Mesothelial cell of epicardium (in vitro differentiated cells): ENCODE measurements at regions not wholly inside any gene's neighbourhood (a gene's known extent, or its start where the extent isn't known, plus 50 kb on each side); places are given as distances from the start of the nearest gene placed in this dataset.
"Not testable (repeated sequence)": the region's sequence is repeated elsewhere in the genome, so short reads cannot be mapped to it uniquely, and the experiment has no call there.

ENCODE experiments used
- DNase-seq, 2 experiments: peaks; one replicate each; pipeline ENCODE4 v3.0.0; 2021; ENCODE audit warnings: low spot score in 2 of 2; ENCODE audit not compliant: unreplicated experiment in 2 of 2
- H3K27ac Mint-ChIP-seq: 2 replicates; pipeline ENCODE4 v1.8.0; 2021; ENCODE audit warnings: mixed read lengths
- H3K27me3 Mint-ChIP-seq: 2 replicates; pipeline ENCODE4 v1.8.0; 2021; ENCODE audit warnings: low read depth, mixed read lengths
- H3K36me3 Mint-ChIP-seq: 2 replicates; pipeline ENCODE4 v1.8.0; 2021; ENCODE audit warnings: mixed read lengths
- H3K4me1 Mint-ChIP-seq: 2 replicates; pipeline ENCODE4 v1.8.0; 2021; ENCODE audit warnings: mixed read lengths
- H3K4me3 Mint-ChIP-seq: 2 replicates; pipeline ENCODE4 v1.8.0; 2021; ENCODE audit warnings: mild to moderate bottlenecking, moderate library complexity, mixed read lengths
- H3K9me3 Mint-ChIP-seq: 2 replicates; pipeline ENCODE4 v1.8.0; 2021; ENCODE audit warnings: mixed read lengths

GRCh38 chr1:146771409-146771808, 166.7 kb upstream of the NBPF12 start:
- H3K9me3 Mint-ChIP-seq, H3K4me3 Mint-ChIP-seq, H3K4me1 Mint-ChIP-seq, H3K27ac Mint-ChIP-seq, H3K27me3 Mint-ChIP-seq, H3K36me3 Mint-ChIP-seq, DNase-seq: not testable (repeated sequence)

DNA sequence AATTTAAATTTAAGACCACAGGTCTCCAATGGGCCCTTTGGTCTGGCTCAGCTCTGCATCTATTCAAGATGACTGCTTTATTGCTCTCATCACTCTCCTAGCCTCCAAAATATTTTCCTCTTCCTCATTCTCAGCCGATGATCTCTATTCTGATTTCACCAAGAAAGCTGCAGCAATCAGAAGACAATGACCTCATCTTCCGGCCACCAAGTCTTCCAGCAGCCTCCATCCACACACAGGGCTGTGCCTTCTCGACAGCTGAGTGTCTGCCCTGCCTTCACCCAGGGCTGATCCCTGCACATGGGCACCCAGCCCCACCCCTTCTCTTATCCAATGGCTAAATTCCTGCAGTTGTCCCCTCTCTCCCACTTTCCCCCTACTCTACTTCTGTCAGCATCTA, 167.1 kb upstream of the NBPF12 start:
- not testable (repeated sequence) for H3K9me3 Mint-ChIP-seq, H3K27me3 Mint-ChIP-seq

GRCh38 chr1:146763234-146763633, 174.9 kb upstream of the NBPF12 start:
- H3K4me3 Mint-ChIP-seq, H3K4me1 Mint-ChIP-seq, DNase-seq, H3K27ac Mint-ChIP-seq, H3K27me3 Mint-ChIP-seq, H3K9me3 Mint-ChIP-seq, H3K36me3 Mint-ChIP-seq: not testable (repeated sequence)

More for the DNA sequence above, 167.1 kb upstream of the NBPF12 start:
- H3K27ac Mint-ChIP-seq, H3K4me3 Mint-ChIP-seq, H3K4me1 Mint-ChIP-seq, H3K36me3 Mint-ChIP-seq, DNase-seq: not testable (repeated sequence)

- H3K4me3 Mint-ChIP-seq, H3K27ac Mint-ChIP-seq: not testable (repeated sequence)
Observed at GRCh38 chr1:146756858-146757257, 181.3 kb upstream of the NBPF12 start.

GRCh38 chr1:146748686-146749085, 189.4 kb upstream of the NBPF12 start:
- not testable (repeated sequence) for H3K36me3 Mint-ChIP-seq, H3K9me3 Mint-ChIP-seq, H3K27ac Mint-ChIP-seq, DNase-seq, H3K4me3 Mint-ChIP-seq, H3K4me1 Mint-ChIP-seq, H3K27me3 Mint-ChIP-seq

More at GRCh38 chr1:146756858-146757257, 181.3 kb upstream of the NBPF12 start:
- H3K36me3 Mint-ChIP-seq, DNase-seq, H3K9me3 Mint-ChIP-seq, H3K4me1 Mint-ChIP-seq, H3K27me3 Mint-ChIP-seq: not testable (repeated sequence)

GRCh38 chr1:146731981-146732680, 206.0 kb upstream of the NBPF12 start:
- H3K27ac Mint-ChIP-seq, H3K36me3 Mint-ChIP-seq, H3K9me3 Mint-ChIP-seq, H3K4me1 Mint-ChIP-seq, DNase-seq, H3K27me3 Mint-ChIP-seq, H3K4me3 Mint-ChIP-seq: not testable (repeated sequence)

GRCh38 chr1:146729642-146730344, 208.3 kb upstream of the NBPF12 start:
- H3K4me1 Mint-ChIP-seq, H3K27me3 Mint-ChIP-seq, DNase-seq, H3K27ac Mint-ChIP-seq, H3K4me3 Mint-ChIP-seq, H3K36me3 Mint-ChIP-seq, H3K9me3 Mint-ChIP-seq: not testable (repeated sequence)

DNA sequence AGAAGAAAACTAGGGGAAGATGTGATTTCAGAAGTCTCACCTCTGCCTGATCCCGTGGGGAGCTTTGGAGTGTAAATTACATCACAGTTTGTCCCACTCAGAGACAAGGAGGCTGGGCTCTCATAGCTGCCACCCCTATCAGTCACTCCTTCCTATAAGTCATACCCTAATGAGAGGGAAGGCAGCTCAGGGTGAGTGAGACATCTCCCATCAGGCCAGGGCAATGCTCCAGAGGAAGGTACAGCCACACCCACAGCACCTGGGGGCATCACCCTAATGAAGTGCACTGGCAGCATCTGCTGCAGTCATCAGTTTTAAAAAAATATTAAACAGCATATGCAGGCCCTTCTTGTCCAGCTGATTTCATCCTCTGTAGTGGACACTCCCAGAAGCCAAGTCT, 223.1 kb upstream of the NBPF12 start:
- not testable (repeated sequence) for H3K27ac Mint-ChIP-seq, H3K4me3 Mint-ChIP-seq, H3K27me3 Mint-ChIP-seq

DNA sequence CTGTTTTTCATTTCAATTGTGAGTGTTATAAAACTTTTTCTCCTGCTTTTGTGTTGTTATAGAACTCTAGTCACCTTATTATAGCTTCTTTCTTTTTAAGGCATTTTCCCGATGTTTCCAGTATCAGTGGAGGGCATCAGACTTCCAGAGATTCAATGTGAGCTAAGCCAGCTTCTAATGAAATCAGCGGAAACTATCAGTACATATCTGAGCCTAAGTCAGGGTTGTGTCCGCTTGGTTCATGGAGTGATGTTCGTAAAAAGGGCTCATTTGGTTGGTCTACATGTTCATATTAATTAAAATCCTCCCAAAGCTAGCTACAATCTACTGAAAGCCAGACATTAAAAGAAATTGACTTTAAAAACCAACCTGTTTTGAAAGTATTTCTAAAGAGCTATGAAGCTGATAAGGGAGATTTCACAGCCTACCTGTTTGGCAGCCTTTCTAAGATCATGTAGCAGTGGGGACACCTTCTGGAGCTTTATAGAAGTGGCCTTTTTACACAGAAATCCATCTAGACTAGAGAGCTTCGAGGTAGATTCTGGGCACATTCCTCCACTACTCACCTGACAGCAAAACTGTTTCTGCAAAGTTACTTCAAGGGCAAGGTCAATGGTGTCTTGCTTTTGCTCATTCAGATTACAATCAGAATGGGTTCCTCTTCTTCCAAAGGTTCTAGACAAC, 227.1 kb upstream of the NBPF12 start:
- not testable (repeated sequence) for H3K27me3 Mint-ChIP-seq, H3K36me3 Mint-ChIP-seq, H3K9me3 Mint-ChIP-seq, H3K4me1 Mint-ChIP-seq, H3K27ac Mint-ChIP-seq, DNase-seq, H3K4me3 Mint-ChIP-seq

More for the DNA sequence above, 223.1 kb upstream of the NBPF12 start:
- not testable (repeated sequence) for H3K36me3 Mint-ChIP-seq, DNase-seq, H3K4me1 Mint-ChIP-seq, H3K9me3 Mint-ChIP-seq

- H3K4me1 Mint-ChIP-seq, H3K27ac Mint-ChIP-seq, H3K36me3 Mint-ChIP-seq, H3K27me3 Mint-ChIP-seq, DNase-seq, H3K4me3 Mint-ChIP-seq, H3K9me3 Mint-ChIP-seq: not testable (repeated sequence)
Observed at GRCh38 chr1:146709302-146709701, 228.8 kb upstream of the NBPF12 start.

- not testable (repeated sequence) for DNase-seq, H3K27me3 Mint-ChIP-seq, H3K4me1 Mint-ChIP-seq, H3K4me3 Mint-ChIP-seq, H3K27ac Mint-ChIP-seq, H3K36me3 Mint-ChIP-seq, H3K9me3 Mint-ChIP-seq
Observed at GRCh38 chr1:146704162-146704724, 233.9 kb upstream of the NBPF12 start.

GRCh38 chr1:146701320-146701719, 236.8 kb upstream of the NBPF12 start:
- not testable (repeated sequence) for DNase-seq, H3K9me3 Mint-ChIP-seq, H3K4me1 Mint-ChIP-seq, H3K4me3 Mint-ChIP-seq, H3K27me3 Mint-ChIP-seq, H3K36me3 Mint-ChIP-seq
- H3K27ac Mint-ChIP-seq, result peak overlapping the region; percentile 89

GRCh38 chr1:146695388-146695787, 242.7 kb upstream of the NBPF12 start:
- H3K4me3 Mint-ChIP-seq, H3K27ac Mint-ChIP-seq, H3K4me1 Mint-ChIP-seq, DNase-seq, H3K9me3 Mint-ChIP-seq, H3K27me3 Mint-ChIP-seq, H3K36me3 Mint-ChIP-seq: not testable (repeated sequence)

DNA sequence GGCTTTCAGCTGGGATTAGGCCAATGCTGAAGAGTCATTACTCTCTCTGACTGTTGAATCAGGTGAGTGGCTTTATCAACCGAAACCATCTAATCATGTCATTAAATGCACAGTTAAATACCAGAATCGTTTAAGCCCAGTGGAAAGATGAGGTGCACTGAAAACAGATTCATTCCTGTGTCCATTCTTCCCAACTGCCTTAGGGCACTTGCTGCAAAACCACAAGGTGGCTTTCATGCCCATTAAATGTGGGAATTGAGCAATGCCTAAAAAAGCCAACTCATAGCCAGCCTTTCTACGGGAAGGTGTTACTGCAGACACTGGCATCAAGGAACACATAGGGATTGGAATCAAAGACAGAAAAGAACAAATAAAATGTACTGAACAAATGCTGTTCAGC, 246.3 kb upstream of the NBPF12 start:
- not testable (repeated sequence) for H3K27me3 Mint-ChIP-seq

More for the DNA sequence above, 246.3 kb upstream of the NBPF12 start:
- not testable (repeated sequence) for H3K4me3 Mint-ChIP-seq, H3K4me1 Mint-ChIP-seq, H3K9me3 Mint-ChIP-seq, H3K36me3 Mint-ChIP-seq, H3K27ac Mint-ChIP-seq, DNase-seq
